MM.1S (cell line): ENCODE measurements at regions not wholly inside any gene's neighbourhood (a gene's known extent, or its start where the extent isn't known, plus 50 kb on each side); places are given as distances from the start of the nearest gene placed in this dataset.

ENCODE experiments used
- DNase-seq: peaks from one replicate; pipeline ENCODE4 v3.0.0-alpha.2; 2015
- H2AFZ ChIP-seq: fragments of 300-600 bp; sonication (generic); 2 replicates; pipeline ENCODE4 v1.6.0; 2016; ENCODE audit warnings: antibody characterized with exemption, low read length
- H3F3A ChIP-seq: fragments of 300-600 bp; sonication (generic); 2 replicates; pipeline ENCODE4 v1.6.1; 2016; ENCODE audit warnings: mild to moderate bottlenecking, antibody characterized with exemption, low read length, moderate library complexity, mixed read lengths; ENCODE audit not compliant: insufficient read depth
- H3K27ac ChIP-seq: fragments of 300-600 bp; sonication (generic); 2 replicates; pipeline ENCODE4 v1.5.1; 2016; ENCODE audit warnings: mild to moderate bottlenecking, low read length
- H3K27me3 ChIP-seq: fragments of 300-600 bp; sonication (generic); replicated peaks from 2 replicates; pipeline ENCODE4 v1.6.0; 2016; ENCODE audit warnings: low read length; ENCODE audit not compliant: insufficient read depth
- H3K36me3 ChIP-seq: fragments of 300-600 bp; sonication (generic); replicated peaks from 2 replicates; pipeline ENCODE4 v1.6.1; 2016; ENCODE audit warnings: mild to moderate bottlenecking, low read length, mixed read lengths; ENCODE audit not compliant: insufficient read depth
- H3K4me1 ChIP-seq: fragments of 300-600 bp; sonication (generic); 2 replicates; pipeline ENCODE4 v1.6.1; 2016; ENCODE audit warnings: low read length, mixed read lengths
- H3K4me2 ChIP-seq: fragments of 300-600 bp; sonication (generic); 2 replicates; pipeline ENCODE4 v1.6.0; 2016; ENCODE audit warnings: low read depth, low read length
- H3K4me3 ChIP-seq: fragments of 300-600 bp; sonication (generic); 2 replicates; pipeline ENCODE4 v1.5.1; 2016; ENCODE audit warnings: low read length, mixed read lengths
- H3K79me2 ChIP-seq: fragments of 300-600 bp; sonication (generic); 2 replicates; pipeline ENCODE4 v1.6.1; 2016; ENCODE audit warnings: mixed run types, low read length, mixed read lengths
- H3K9ac ChIP-seq: fragments of 300-600 bp; sonication (generic); 2 replicates; pipeline ENCODE4 v1.6.1; 2016; ENCODE audit warnings: low read length, mixed read lengths
- H3K9me2 ChIP-seq: fragments of 300-600 bp; sonication (generic); replicated peaks from 2 replicates; pipeline ENCODE4 v1.6.1; 2016; ENCODE audit warnings: mild to moderate bottlenecking, low read length, mixed read lengths; ENCODE audit not compliant: insufficient read depth
- H3K9me3 ChIP-seq: fragments of 300-600 bp; sonication (generic); replicated peaks from 2 replicates; pipeline ENCODE4 v1.6.1; 2016; ENCODE audit warnings: mild to moderate bottlenecking, low read length, mixed read lengths; ENCODE audit not compliant: insufficient read depth
- H4K20me1 ChIP-seq: fragments of 300-600 bp; sonication (generic); 2 replicates; pipeline ENCODE4 v1.6.1; 2016; ENCODE audit warnings: mild to moderate bottlenecking, low read length, moderate library complexity, mixed read lengths; ENCODE audit not compliant: insufficient read depth
- EZH2 ChIP-seq: fragments of 300-600 bp; sonication (generic); optimal IDR thresholded peaks from 2 replicates; pipeline ENCODE3; 2017; ENCODE audit warnings: low read depth, mild to moderate bottlenecking, antibody characterized with exemption, low read length, mixed read lengths
- EZH2phosphoT487 ChIP-seq: fragments of 300-600 bp; sonication (generic); IDR thresholded peaks from 2 replicates; pipeline ENCODE4 v1.6.1; 2018; ENCODE audit warnings: antibody characterized with exemption, low read length
- TF ChIP-seq, protein P1 (sequence below): fragments of 300-600 bp; sonication (generic); IDR thresholded peaks from 2 replicates; pipeline ENCODE4 v1.5.1; 2016; ENCODE audit warnings: antibody characterized with exemption, low read length, mixed read lengths

DNA sequence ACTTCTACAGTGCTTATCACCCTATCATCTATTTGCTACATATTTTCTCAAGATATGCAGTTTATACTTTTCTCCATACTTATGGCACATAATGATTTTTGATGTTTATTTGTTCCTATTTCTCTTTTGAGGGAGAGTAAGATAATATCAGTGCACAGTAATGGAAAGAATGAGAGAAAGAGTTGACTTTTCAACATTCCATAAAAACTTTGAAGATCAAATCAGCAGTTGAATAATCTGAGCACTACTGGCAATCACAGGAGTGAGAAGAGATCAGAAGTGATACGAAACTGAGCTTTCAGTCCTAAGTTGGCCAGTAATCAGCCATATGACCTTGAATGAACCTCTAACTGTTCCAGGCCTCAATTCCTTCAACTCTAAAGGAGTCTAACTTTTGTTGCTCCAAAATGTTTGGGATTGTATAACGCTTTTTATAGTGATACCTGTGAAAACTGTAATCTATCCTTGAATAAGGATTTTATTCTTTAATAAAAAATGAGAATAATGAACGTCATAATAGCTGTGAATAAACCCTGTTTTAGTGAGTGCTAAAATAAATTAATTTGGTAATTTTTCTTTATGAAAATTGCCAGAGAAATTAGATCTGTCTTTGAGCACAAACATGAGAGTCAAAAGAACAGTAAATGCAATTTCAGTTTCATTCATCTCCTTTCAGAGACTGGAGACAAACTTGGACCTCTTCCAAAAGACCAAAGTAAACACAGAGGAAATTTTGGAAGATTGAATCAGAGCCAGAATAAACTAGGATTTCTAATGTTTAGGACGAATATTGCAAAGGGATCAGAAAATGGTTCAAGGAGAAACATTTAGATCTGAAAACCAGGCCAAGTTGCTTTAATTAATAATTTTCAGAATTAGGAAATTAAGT lies 309.9 kb downstream of the ADGRL2 start:
- Histone ChIP-seq H3K4me1 (peaks cover 32% of the 10 kb centered on the region), H3K4me2 (peak overlapping the region; percentile 73), H3F3A (peaks cover 19% of the 10 kb centered on the region), H3K27me3 (no peaks in the 10 kb centered on the region), H2AFZ (no peak overlapping the region), H3K27ac (peak overlapping the region; percentile 87; the same call in 1 of the 2 replicates), H3K9me3 (no peaks in the 10 kb centered on the region), H3K79me2 (no peaks in the 10 kb centered on the region), H3K9ac (no peak overlapping the region), H4K20me1 (no peaks in the 10 kb centered on the region), H3K9me2 (no peaks in the 10 kb centered on the region), H3K4me3 (no peak overlapping the region), H3K36me3 (no peaks in the 10 kb centered on the region)
- peak; percentile 28 for DNase-seq
- TF ChIP-seq EZH2phosphoT487 (no peak), EZH2 (no peak)
- TF ChIP-seq, protein P1, sequence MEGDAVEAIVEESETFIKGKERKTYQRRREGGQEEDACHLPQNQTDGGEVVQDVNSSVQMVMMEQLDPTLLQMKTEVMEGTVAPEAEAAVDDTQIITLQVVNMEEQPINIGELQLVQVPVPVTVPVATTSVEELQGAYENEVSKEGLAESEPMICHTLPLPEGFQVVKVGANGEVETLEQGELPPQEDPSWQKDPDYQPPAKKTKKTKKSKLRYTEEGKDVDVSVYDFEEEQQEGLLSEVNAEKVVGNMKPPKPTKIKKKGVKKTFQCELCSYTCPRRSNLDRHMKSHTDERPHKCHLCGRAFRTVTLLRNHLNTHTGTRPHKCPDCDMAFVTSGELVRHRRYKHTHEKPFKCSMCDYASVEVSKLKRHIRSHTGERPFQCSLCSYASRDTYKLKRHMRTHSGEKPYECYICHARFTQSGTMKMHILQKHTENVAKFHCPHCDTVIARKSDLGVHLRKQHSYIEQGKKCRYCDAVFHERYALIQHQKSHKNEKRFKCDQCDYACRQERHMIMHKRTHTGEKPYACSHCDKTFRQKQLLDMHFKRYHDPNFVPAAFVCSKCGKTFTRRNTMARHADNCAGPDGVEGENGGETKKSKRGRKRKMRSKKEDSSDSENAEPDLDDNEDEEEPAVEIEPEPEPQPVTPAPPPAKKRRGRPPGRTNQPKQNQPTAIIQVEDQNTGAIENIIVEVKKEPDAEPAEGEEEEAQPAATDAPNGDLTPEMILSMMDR: no peak

DNA sequence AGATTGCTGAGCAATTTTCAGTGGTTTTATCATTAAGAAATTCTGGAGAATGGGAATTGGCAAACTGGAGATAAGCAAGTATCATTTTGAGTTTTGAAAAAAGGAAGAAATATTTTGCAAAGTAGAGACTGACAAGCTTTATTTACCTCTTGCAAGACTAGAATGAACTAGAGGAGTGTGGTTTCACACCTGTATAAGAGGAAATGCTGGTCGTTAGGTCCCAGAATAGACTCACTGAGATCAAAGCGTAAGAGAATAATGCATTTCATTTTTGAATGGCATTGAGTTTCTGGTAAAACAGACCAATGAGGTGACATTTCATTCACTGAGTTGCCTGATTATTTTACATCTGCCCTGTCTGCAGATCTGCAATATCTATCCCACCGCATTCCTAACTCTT lies 308.1 kb downstream of the ADGRL2 start:
- H3K4me1 ChIP-seq: peaks cover 32% of the 10 kb centered on the region
- peak overlapping the region; percentile 42 for H2AFZ ChIP-seq

DNA sequence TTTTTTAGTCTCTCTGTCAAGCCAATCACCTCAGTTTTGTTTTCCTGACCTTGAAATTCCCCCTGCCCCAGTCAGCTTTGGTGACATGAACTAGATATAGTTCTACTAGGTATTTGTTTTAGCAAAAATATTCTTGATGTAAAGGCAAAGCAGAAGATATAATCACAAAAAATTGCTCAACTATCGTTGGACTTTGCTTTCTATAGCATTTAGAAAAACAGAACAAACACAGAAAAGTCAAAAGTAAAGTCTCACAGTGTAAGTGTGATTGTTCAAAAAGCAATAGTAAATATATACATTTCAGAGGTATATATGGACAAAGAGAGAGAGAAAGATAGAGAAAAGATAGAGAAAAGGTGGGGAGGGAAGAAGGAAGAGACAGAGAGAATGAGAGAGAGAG lies 305.9 kb downstream of the ADGRL2 start:
- H3K79me2 ChIP-seq: no peaks in the 10 kb centered on the region
- no peak overlapping the region for H3K27ac ChIP-seq
- no peak for DNase-seq
- H3K4me3 ChIP-seq: no peak overlapping the region
- no peak overlapping the region for H3K9ac ChIP-seq
- no peaks in the 10 kb centered on the region for H3K27me3 ChIP-seq
- H3K36me3 ChIP-seq: no peaks in the 10 kb centered on the region
- peaks cover 19% of the 10 kb centered on the region for H3F3A ChIP-seq
- H3K4me2 ChIP-seq: no peak overlapping the region
- no peaks in the 10 kb centered on the region for H3K9me3 ChIP-seq
- H2AFZ ChIP-seq: no peak overlapping the region
- TF ChIP-seq EZH2phosphoT487: no peak
- TF ChIP-seq EZH2: no peak
- TF ChIP-seq, protein P1: no peak
- H3K9me2 ChIP-seq: no peaks in the 10 kb centered on the region
- H3K4me1 ChIP-seq: peaks cover 32% of the 10 kb centered on the region
- no peaks in the 10 kb centered on the region for H4K20me1 ChIP-seq

More for the DNA sequence above, 308.1 kb downstream of the ADGRL2 start:
- no peaks in the 10 kb centered on the region for H3K9me2 ChIP-seq
- no peaks in the 10 kb centered on the region for H3K27me3 ChIP-seq
- H3K9me3 ChIP-seq: no peaks in the 10 kb centered on the region
- DNase-seq: peak; percentile 94
- peak overlapping the region; percentile 87 for H3K27ac ChIP-seq
- peak overlapping the region; percentile 23 for H3K4me3 ChIP-seq
- H3K79me2 ChIP-seq: no peaks in the 10 kb centered on the region
- H3K36me3 ChIP-seq: no peaks in the 10 kb centered on the region
- H3K9ac ChIP-seq: peak overlapping the region; percentile 24; the same call in 1 of the 2 replicates
- H3F3A ChIP-seq: peaks cover 19% of the 10 kb centered on the region
- H3K4me2 ChIP-seq: peak overlapping the region; percentile 73
- TF ChIP-seq, protein P1: no peak
- no peak for TF ChIP-seq EZH2phosphoT487
- no peak for TF ChIP-seq EZH2
- no peaks in the 10 kb centered on the region for H4K20me1 ChIP-seq
